ENCODE measurements at regions not wholly inside any gene's neighbourhood (a gene's known extent, or its start where the extent isn't known, plus 50 kb on each side); places are given as distances from the start of the nearest gene placed in this dataset.

DNA sequence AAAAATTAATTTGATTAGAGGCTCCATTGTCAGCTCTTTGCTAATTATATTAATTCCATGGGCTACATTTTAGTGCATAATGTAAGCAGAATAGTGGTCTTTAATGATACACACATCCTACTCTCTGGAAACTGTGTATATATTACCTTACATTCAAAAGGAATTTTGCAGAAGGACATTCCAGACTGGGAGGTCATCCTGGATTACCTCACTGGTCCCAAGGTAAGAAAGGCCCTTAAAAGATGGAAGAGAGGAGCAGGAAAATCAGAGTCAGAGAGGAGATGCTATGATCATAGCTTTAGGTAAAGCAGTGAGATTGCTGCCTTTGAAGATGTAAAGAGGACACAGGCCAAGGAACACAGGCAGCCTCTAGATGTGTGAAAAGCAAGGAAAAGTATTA lies 1180.8 kb downstream of the CDH12 start:
- DNase-seq (no peak), ATAC-seq (no peak)
- H3K4me3 Mint-ChIP-seq, result no peak overlapping the region
- ChIA-PET CTCF (no interaction called here), POLR2A (no interaction called here)
- peaks cover 1% of the 10 kb centered on the region for H3K9me3 Mint-ChIP-seq (ENCODE audit: low read depth)
- no peak overlapping the region for H3K27ac Mint-ChIP-seq
- intact Hi-C loops (cut with DNase I, micrococcal nuclease), result no loop called here
- no peaks in the 10 kb centered on the region for H3K36me3 Mint-ChIP-seq (ENCODE audit: low read depth)
- no peaks in the 10 kb centered on the region for H3K27me3 Mint-ChIP-seq
- no peaks in the 10 kb centered on the region for H3K4me1 Mint-ChIP-seq

DNA sequence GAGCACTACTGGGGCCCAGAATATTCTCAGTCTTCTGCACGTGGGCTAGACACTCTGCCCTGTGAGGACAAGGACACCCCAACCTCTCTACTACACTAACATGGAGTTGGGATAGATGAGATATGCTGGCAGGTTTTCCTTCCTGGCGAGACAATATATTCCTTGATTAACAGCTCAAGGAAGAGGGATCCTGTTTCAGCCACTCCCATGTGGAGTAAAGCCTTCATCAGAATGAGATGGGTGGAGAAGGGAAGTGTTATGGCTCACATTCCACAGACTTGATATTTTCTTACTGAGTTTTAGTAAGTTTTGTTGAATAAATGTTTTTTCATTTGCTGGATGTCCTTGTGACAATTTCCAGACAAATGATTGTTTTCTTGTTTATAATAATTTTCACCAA lies 1187.6 kb downstream of the CDH12 start:
- CTCF ChIA-PET, result no interaction called here
- no peaks in the 10 kb centered on the region for H3K36me3 Mint-ChIP-seq (ENCODE audit: low read depth)
- H3K4me1 Mint-ChIP-seq, result no peaks in the 10 kb centered on the region
- DNase-seq, result no peak
- POLR2A ChIA-PET, result no interaction called here
- no peak for ATAC-seq
- no peak overlapping the region for H3K4me3 Mint-ChIP-seq
- H3K27me3 Mint-ChIP-seq, result no peaks in the 10 kb centered on the region
- peaks cover 24% of the 10 kb centered on the region for H3K9me3 Mint-ChIP-seq (ENCODE audit: low read depth)
- no peak overlapping the region for H3K27ac Mint-ChIP-seq
- intact Hi-C loops (cut with DNase I, micrococcal nuclease), result no loop called here

DNA sequence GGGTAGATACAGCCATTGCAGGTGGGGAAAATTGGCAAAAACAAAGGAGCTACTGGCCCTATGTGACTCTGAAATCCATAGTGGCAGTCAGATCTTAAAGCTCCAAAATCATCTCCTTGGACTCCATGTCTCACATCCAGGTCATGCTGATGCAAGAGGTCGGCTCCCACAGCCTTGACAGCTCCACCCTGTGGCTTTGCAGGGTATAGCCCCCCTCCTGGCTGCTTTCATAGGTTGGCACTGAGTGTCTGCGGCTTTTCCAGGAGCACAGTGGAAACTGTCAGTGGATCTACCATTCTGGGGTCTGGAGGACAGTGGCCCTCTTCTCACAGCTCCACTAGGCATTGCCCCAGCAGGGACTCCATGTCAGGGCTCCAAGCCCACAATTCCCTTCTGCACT lies 1190.1 kb downstream of the CDH12 start:
- ChIA-PET POLR2A (no interaction called here), CTCF (no interaction called here)
- ATAC-seq (no peak), DNase-seq (peak; percentile 20)
- Mint-ChIP-seq H3K27ac (no peak overlapping the region), H3K9me3 (ENCODE audit: low read depth) (peaks cover 24% of the 10 kb centered on the region), H3K36me3 (ENCODE audit: low read depth) (no peaks in the 10 kb centered on the region), H3K4me3 (no peak overlapping the region), H3K4me1 (no peaks in the 10 kb centered on the region), H3K27me3 (no peaks in the 10 kb centered on the region)
- intact Hi-C loops (cut with DNase I, micrococcal nuclease), result no loop called here

- Mint-ChIP-seq H3K27ac (no peak overlapping the region), H3K27me3 (no peaks in the 10 kb centered on the region), H3K9me3 (ENCODE audit: low read depth) (peaks cover 27% of the 10 kb centered on the region), H3K36me3 (ENCODE audit: low read depth) (no peaks in the 10 kb centered on the region), H3K4me1 (no peaks in the 10 kb centered on the region), H3K4me3 (no peak overlapping the region)
- ATAC-seq (no peak), DNase-seq (no peak)
- CTCF ChIA-PET, result no interaction called here
- intact Hi-C loops (cut with DNase I, micrococcal nuclease), result no loop called here
- POLR2A ChIA-PET, result no interaction called here
These were observed 1192.0 kb downstream of the CDH12 start for GRCh38 chr5:21661184-21661583.

DNA sequence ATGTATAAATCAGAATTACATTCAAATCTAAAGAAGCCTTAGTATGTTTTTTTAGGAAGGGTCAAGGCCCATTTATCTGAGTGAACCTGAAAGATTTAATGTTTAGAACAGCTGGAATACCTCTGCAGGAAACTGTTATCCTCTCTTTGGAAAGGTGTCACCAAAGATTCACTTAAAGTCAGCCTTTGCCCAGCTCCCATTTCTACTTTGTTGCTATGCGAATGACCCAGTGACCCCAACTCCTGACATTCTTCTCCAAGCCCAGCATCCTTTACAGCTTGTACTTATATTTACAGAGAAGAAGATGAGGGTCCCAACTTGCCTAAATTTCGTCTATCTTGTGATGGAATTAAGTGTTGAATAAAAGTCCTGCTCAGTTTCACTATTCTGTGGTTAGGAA lies 1198.6 kb downstream of the CDH12 start:
- H3K27me3 Mint-ChIP-seq, result no peaks in the 10 kb centered on the region
- no peak for DNase-seq
- H3K27ac Mint-ChIP-seq, result no peak overlapping the region
- POLR2A ChIA-PET, result interaction anchor here (0.7 kb wide), 1 partner anchor 57 kb away, joined by 6 read pairs; no protein-coding TSS in a partner anchor
- no peak for ATAC-seq
- H3K4me3 Mint-ChIP-seq, result no peak overlapping the region
- no peaks in the 10 kb centered on the region for H3K36me3 Mint-ChIP-seq (ENCODE audit: low read depth)
- no peaks in the 10 kb centered on the region for H3K4me1 Mint-ChIP-seq
- intact Hi-C loops (cut with DNase I, micrococcal nuclease), result no loop called here
- CTCF ChIA-PET, result no interaction called here
- H3K9me3 Mint-ChIP-seq (ENCODE audit: low read depth), result peaks cover 3% of the 10 kb centered on the region

DNA sequence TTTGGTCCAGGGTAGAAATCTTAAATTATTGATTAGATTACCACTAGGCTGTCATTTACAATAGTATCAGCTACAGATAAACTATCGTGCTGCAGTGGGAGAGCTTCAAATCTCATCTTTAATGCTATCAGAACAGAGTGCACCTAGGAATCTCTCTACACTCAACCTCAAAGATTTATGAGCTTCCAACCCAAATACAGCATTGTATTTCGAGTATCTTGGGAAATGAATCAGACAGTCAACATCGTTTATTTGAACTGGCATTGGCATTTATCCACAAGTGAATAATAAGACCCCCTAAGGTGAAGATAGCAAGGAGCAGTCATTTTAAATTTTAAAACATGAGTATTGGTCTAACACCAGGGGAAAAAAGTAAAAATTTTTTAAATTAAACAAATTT lies 1203.2 kb downstream of the CDH12 start:
- H3K27me3 Mint-ChIP-seq, result no peaks in the 10 kb centered on the region

DNA sequence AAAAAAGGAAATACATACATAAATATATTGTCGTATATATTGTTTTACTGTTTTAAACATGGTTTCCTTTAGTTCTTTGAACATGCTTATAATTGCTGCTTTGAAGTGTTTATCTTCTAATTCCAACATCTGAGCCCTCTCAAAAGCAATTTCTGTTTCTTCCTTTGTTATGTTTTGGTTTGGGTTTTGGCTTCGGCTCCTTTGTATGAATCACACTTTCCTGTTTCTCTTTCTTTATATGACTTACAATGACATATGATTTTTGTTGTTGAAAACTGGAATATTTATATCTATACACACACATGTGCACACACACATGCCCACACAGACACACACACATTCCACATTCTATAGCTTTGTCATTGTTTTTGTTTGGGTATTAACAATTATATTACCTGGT lies 1206.7 kb downstream of the CDH12 start:
- no peaks in the 10 kb centered on the region for H3K9me3 Mint-ChIP-seq (ENCODE audit: low read depth)
- no peaks in the 10 kb centered on the region for H3K27me3 Mint-ChIP-seq
- H3K4me1 Mint-ChIP-seq, result no peaks in the 10 kb centered on the region
- H3K27ac Mint-ChIP-seq, result no peak overlapping the region
- intact Hi-C loops (cut with DNase I, micrococcal nuclease), result no loop called here
- ChIA-PET CTCF (no interaction called here), POLR2A (no interaction called here)
- no peaks in the 10 kb centered on the region for H3K36me3 Mint-ChIP-seq (ENCODE audit: low read depth)
- DNase-seq (no peak), ATAC-seq (no peak)
- H3K4me3 Mint-ChIP-seq, result no peak overlapping the region

More for the DNA sequence above, 1203.2 kb downstream of the CDH12 start:
- ChIA-PET CTCF (interaction anchor here (0.6 kb wide), 1 partner anchor 442 kb away, joined by 3 read pairs; no protein-coding TSS in a partner anchor), POLR2A (no interaction called here)
- Mint-ChIP-seq H3K4me3 (no peak overlapping the region), H3K9me3 (ENCODE audit: low read depth) (no peaks in the 10 kb centered on the region), H3K27ac (no peak overlapping the region), H3K36me3 (ENCODE audit: low read depth) (no peaks in the 10 kb centered on the region), H3K4me1 (no peaks in the 10 kb centered on the region)
- DNase-seq (no peak), ATAC-seq (no peak)
- intact Hi-C loops (cut with DNase I, micrococcal nuclease), result no loop called here

DNA sequence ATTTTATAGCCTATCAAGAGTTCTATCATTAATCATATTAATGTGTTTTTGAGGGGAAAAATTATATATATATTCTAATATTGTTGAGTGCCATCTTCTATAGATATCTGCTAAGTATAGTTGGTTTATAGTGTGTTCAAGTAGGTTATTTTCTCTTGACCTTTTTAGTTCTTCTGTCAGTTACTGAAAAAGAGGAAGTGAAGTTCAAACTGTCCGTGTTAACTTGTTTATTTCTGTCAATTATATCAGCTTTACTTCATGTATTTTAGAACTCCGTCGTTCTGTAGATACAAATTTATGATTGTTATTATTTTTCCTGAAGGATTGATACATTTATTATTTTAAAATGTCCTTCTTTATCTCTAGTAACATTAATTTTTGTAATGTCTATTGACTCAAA lies 1209.1 kb downstream of the CDH12 start:
- ChIA-PET POLR2A (no interaction called here), CTCF (no interaction called here)
- no peaks in the 10 kb centered on the region for H3K4me1 Mint-ChIP-seq
- H3K27me3 Mint-ChIP-seq, result no peaks in the 10 kb centered on the region
- no peak overlapping the region for H3K4me3 Mint-ChIP-seq
- intact Hi-C loops (cut with DNase I, micrococcal nuclease), result no loop called here
- no peaks in the 10 kb centered on the region for H3K9me3 Mint-ChIP-seq (ENCODE audit: low read depth)
- ATAC-seq (no peak), DNase-seq (no peak)
- no peak overlapping the region for H3K27ac Mint-ChIP-seq
- H3K36me3 Mint-ChIP-seq (ENCODE audit: low read depth), result no peaks in the 10 kb centered on the region

GRCh38 chr5:21642312-21642711 lies 1210.8 kb downstream of the CDH12 start:
- ChIA-PET POLR2A (no interaction called here), CTCF (interaction anchor here (0.8 kb wide), 1 partner anchor 19 kb away, joined by 3 read pairs; no protein-coding TSS in a partner anchor)
- no peak overlapping the region for H3K4me3 Mint-ChIP-seq
- no peak overlapping the region for H3K27ac Mint-ChIP-seq
- intact Hi-C loops (cut with DNase I, micrococcal nuclease), result no loop called here
- ATAC-seq (no peak), DNase-seq (no peak)
- no peaks in the 10 kb centered on the region for H3K4me1 Mint-ChIP-seq
- no peaks in the 10 kb centered on the region for H3K9me3 Mint-ChIP-seq (ENCODE audit: low read depth)
- H3K27me3 Mint-ChIP-seq, result no peaks in the 10 kb centered on the region
- no peaks in the 10 kb centered on the region for H3K36me3 Mint-ChIP-seq (ENCODE audit: low read depth)

DNA sequence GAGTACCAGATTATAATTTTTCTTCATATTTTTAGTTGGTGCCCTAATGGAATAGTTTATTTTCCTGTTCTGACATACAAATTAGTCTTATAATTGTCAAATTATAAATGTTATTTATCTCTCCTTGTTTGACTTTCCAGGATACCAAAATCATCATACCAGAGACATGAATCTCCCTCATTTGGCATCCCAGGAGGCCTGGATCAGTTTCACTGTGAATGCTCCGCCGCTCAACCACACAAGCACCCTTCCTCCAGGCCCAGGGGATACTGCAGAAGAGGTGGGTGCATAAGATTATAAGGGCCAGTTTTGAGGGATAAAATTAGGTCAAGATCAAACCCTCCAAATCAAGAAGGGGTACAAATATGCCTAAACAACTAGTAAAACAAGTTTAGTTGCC lies 1229.3 kb downstream of the CDH12 start:
- POLR2A ChIA-PET, result no interaction called here
- ATAC-seq, result no peak
- H3K9me3 Mint-ChIP-seq (ENCODE audit: low read depth), result peaks cover 3% of the 10 kb centered on the region
- no peak overlapping the region for H3K27ac Mint-ChIP-seq
- no peaks in the 10 kb centered on the region for H3K4me1 Mint-ChIP-seq
- no peak overlapping the region for H3K4me3 Mint-ChIP-seq
- H3K27me3 Mint-ChIP-seq, result no peaks in the 10 kb centered on the region
- DNase-seq, result no peak
- H3K36me3 Mint-ChIP-seq (ENCODE audit: low read depth), result no peaks in the 10 kb centered on the region
- intact Hi-C loops (cut with DNase I, micrococcal nuclease), result no loop called here
- CTCF ChIA-PET, result interaction anchor here (0.8 kb wide), 1 partner anchor 18 kb away, joined by 3 read pairs; no protein-coding TSS in a partner anchor

DNA sequence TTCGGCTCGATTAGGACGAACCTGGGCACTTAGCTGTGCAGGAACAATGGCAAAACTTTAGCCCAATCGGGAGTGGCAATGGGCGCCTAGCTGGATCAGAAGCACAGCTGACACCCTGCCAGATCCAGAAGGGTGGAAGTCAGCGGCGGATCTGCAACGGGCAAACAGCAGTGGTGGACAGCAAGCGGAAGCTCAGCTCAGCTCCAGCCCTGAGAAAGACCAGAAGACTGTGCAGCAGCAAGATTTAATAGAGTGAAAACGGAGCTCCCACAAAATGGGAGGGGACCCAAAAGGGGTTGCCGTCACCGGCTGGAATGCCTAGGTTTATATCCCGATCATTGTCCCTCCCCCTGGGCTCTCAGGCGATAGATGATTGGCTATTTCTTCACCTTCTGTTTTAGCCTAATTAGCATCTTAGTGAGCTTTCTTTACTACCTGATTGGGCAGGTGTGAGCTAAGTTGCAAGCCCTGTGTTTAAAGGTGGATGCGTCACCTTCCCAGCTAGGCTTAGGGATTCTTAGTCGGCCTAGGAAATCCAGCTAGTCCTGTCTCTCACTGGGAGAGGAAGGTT lies 1237.9 kb downstream of the CDH12 start:
- POLR2A ChIA-PET, result no interaction called here

GRCh38 chr5:21613971-21614488 lies 1239.1 kb downstream of the CDH12 start:
- no peaks in the 10 kb centered on the region for H3K27me3 Mint-ChIP-seq
- H3K4me1 Mint-ChIP-seq, result no peaks in the 10 kb centered on the region
- ChIA-PET POLR2A (no interaction called here), CTCF (no interaction called here)
- DNase-seq, result no peak
- intact Hi-C loops (cut with DNase I, micrococcal nuclease), result no loop called here
- H3K4me3 Mint-ChIP-seq, result no peak overlapping the region
- no peak for ATAC-seq
- no peaks in the 10 kb centered on the region for H3K36me3 Mint-ChIP-seq (ENCODE audit: low read depth)
- no peak overlapping the region for H3K27ac Mint-ChIP-seq
- H3K9me3 Mint-ChIP-seq (ENCODE audit: low read depth), result peaks cover 2% of the 10 kb centered on the region

More for the DNA sequence above, 1237.9 kb downstream of the CDH12 start:
- Mint-ChIP-seq H3K4me3 (no peak overlapping the region), H3K27ac (no peak overlapping the region), H3K4me1 (no peaks in the 10 kb centered on the region), H3K9me3 (ENCODE audit: low read depth) (peaks cover 2% of the 10 kb centered on the region), H3K27me3 (no peaks in the 10 kb centered on the region), H3K36me3 (ENCODE audit: low read depth) (no peaks in the 10 kb centered on the region)
- no peak for DNase-seq
- no peak for ATAC-seq
- intact Hi-C loops (cut with DNase I, micrococcal nuclease), result no loop called here
- CTCF ChIA-PET, result no interaction called here

- CTCF ChIA-PET, result no interaction called here
- intact Hi-C loops (cut with DNase I, micrococcal nuclease), result no loop called here
- H3K27me3 Mint-ChIP-seq, result no peaks in the 10 kb centered on the region
These were observed 1249.3 kb downstream of the CDH12 start for GRCh38 chr5:21603796-21604195.

More at GRCh38 chr5:21603796-21604195, 1249.3 kb downstream of the CDH12 start:
- ATAC-seq, result no peak
- no peak overlapping the region for H3K27ac Mint-ChIP-seq
- H3K4me1 Mint-ChIP-seq, result no peaks in the 10 kb centered on the region
- no peaks in the 10 kb centered on the region for H3K36me3 Mint-ChIP-seq (ENCODE audit: low read depth)
- H3K4me3 Mint-ChIP-seq, result no peak overlapping the region
- no peaks in the 10 kb centered on the region for H3K9me3 Mint-ChIP-seq (ENCODE audit: low read depth)
- no peak for DNase-seq
- POLR2A ChIA-PET, result no interaction called here

All from activated CD4-positive, alpha-beta T cell treated with anti-CD3 and anti-CD28 coated beads for 36 hours (primary cell).